SU-DHL-6 (cell line): ENCODE measurements at regions not wholly inside any gene's neighbourhood (a gene's known extent, or its start where the extent isn't known, plus 50 kb on each side); places are given as distances from the start of the nearest gene placed in this dataset.

Experiments
- EZH2phosphoT487 ChIP-seq: fragments of 200-600 bp; sonication (generic), shearing (Covaris generic); conservative IDR thresholded peaks from 2 replicates; pipeline ENCODE4 v1.6.1; 2018; ENCODE audit warnings: mild to moderate bottlenecking, antibody characterized with exemption, low read length, moderate library complexity, mixed read lengths
- TF ChIP-seq, protein P1 (sequence below): fragments of 200-600 bp; sonication (generic); IDR thresholded peaks from one replicate; pipeline ENCODE4 v1.5.1; 2017; ENCODE audit warnings: antibody characterized with exemption, mild to moderate bottlenecking, low read length, moderate library complexity; ENCODE audit not compliant: insufficient read depth, poor library complexity, severe bottlenecking

DNA sequence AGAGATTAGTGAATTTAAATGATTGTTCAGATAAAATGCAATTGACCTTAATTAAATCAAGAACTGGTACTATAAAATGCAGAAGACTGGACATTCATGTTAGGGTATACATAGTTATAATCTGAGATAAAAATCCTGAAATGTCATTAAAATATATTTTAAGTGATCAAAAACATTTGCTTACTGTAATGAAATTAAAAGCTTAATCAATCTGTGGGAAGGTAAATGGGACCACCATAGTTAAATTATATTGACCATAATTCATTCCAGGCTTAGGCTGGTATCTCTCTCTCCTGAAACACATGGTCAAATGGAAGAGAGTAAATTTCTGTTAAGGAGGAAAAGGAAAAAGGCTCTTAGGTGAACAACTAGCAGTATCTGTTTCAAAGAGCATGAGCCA is 474.4 kb downstream of the C4orf33 start:
- TF ChIP-seq, protein P1, sequence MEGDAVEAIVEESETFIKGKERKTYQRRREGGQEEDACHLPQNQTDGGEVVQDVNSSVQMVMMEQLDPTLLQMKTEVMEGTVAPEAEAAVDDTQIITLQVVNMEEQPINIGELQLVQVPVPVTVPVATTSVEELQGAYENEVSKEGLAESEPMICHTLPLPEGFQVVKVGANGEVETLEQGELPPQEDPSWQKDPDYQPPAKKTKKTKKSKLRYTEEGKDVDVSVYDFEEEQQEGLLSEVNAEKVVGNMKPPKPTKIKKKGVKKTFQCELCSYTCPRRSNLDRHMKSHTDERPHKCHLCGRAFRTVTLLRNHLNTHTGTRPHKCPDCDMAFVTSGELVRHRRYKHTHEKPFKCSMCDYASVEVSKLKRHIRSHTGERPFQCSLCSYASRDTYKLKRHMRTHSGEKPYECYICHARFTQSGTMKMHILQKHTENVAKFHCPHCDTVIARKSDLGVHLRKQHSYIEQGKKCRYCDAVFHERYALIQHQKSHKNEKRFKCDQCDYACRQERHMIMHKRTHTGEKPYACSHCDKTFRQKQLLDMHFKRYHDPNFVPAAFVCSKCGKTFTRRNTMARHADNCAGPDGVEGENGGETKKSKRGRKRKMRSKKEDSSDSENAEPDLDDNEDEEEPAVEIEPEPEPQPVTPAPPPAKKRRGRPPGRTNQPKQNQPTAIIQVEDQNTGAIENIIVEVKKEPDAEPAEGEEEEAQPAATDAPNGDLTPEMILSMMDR = no peak
- no peak for TF ChIP-seq EZH2phosphoT487
